GM12878 (cell line): ENCODE measurements at regions not wholly inside any gene's neighbourhood (a gene's known extent, or its start where the extent isn't known, plus 50 kb on each side); places are given as distances from the start of the nearest gene placed in this dataset.

Experiments used
- ATAC-seq: fragments of 200-7000 bp; cut with Tn5 transposase; 3 replicates; pipeline ENCODE4 v1.9.1; 2020; ENCODE audit warnings: mild to moderate bottlenecking, moderate library complexity
- BruUV-seq: library from RNA; stranded (reverse); fragments of 400-500 nt; replicated peaks from 2 replicates; lab custom pipeline; 2021; lab: Mats Ljungman, UMichigan
- CTCF ChIA-PET: fragments of 300-600 bp; sonication (Branson Sonifier 250); formaldehyde crosslinking; extraction: SDS; loops from one replicate; lab custom pipeline; 2021; ENCODE audit warnings: inconsistent platforms; lab: Yijun Ruan, JAX
- POLR2A ChIA-PET: fragments of 350-600 bp; formaldehyde crosslinking; extraction: SDS; loops from one replicate; lab custom pipeline; 2021; ENCODE audit warnings: inconsistent platforms; lab: Charles Lee
- RAD21 ChIA-PET: fragments of 300-600 bp; sonication (Branson Sonifier 250); formaldehyde crosslinking; loops from one replicate; lab custom pipeline; 2023; ENCODE audit warnings: antibody characterized with exemption; ENCODE audit not compliant: unreplicated experiment; lab: Charles Lee
- SMC1A ChIA-PET: fragments of 300-600 bp; sonication (Branson Sonifier 250); formaldehyde crosslinking; loops from one replicate; lab custom pipeline; 2023; ENCODE audit not compliant: unreplicated experiment, uncharacterized antibody; lab: Charles Lee
- DNase-seq: peaks from one replicate; pipeline ENCODE4 v3.0.0-alpha.2; 2011; ENCODE audit warnings: low read depth, low spot score
- FAIRE-seq: peaks from 3 replicates; lab custom pipeline; 2011; peaks lifted over from hg19 to GRCh38; lab: Jason Lieb, UNC
- H2AFZ ChIP-seq: 2 replicates; pipeline ENCODE4 v1.6.0; 2011; ENCODE audit warnings: low read depth, low read length, control low read depth; ENCODE audit not compliant: control insufficient read depth
- H3K27ac ChIP-seq: 2 replicates; pipeline ENCODE4 v1.5.1; 2011; ENCODE audit warnings: control low read depth; ENCODE audit not compliant: control insufficient read depth, insufficient read depth
- H3K27me3 ChIP-seq, 2 experiments: replicated peaks in 1 of 2; 2 replicates each; pipeline versions ENCODE4 v1.6.0 to v1.6.1; 2011; ENCODE audit warnings: low read length in 1 of 2; ENCODE audit not compliant: control insufficient read depth in 2 of 2, insufficient read depth in 2 of 2
- H3K36me3 ChIP-seq, 2 experiments: 2 replicates each; pipeline ENCODE4 v1.5.1; 2011; ENCODE audit warnings: low read length in 1 of 2; ENCODE audit not compliant: control insufficient read depth in 2 of 2, insufficient read depth in 2 of 2
- H3K4me1 ChIP-seq: 2 replicates; pipeline ENCODE4 v1.6.1; 2011; ENCODE audit warnings: mild to moderate bottlenecking, low read length, moderate library complexity, mixed read lengths; ENCODE audit not compliant: control insufficient read depth, insufficient read depth
- H3K4me2 ChIP-seq: 2 replicates; pipeline ENCODE4 v1.6.0; 2011; ENCODE audit warnings: control low read depth; ENCODE audit not compliant: control insufficient read depth, insufficient read depth
- H3K4me3 ChIP-seq: fragments of 200-600 bp; sonication (generic); 2 replicates; pipeline ENCODE4 v1.5.1; 2016
- H3K79me2 ChIP-seq: 2 replicates; pipeline ENCODE4 v1.6.0; 2011; ENCODE audit warnings: low read length; ENCODE audit not compliant: control insufficient read depth, insufficient read depth
- H3K9ac ChIP-seq: 2 replicates; pipeline ENCODE4 v1.8.0; 2011; ENCODE audit warnings: low read length, control low read depth, mixed read lengths; ENCODE audit not compliant: control insufficient read depth, insufficient read depth
- H3K9me3 ChIP-seq: replicated peaks from 3 replicates; pipeline ENCODE4 v1.5.1; 2011; ENCODE audit warnings: mild to moderate bottlenecking, low read length; ENCODE audit not compliant: control insufficient read depth, insufficient read depth
- H4K20me1 ChIP-seq: 2 replicates; pipeline ENCODE4 v1.6.0; 2011; ENCODE audit not compliant: control insufficient read depth, insufficient read depth
- BCL11A ChIP-seq: IDR thresholded peaks from 2 replicates; pipeline ENCODE4 v1.6.1; 2011; ENCODE audit warnings: low read depth, low read length
- CEBPB ChIP-seq, 2 experiments: fragments of 150-350 bp in 1 of 2; IDR thresholded peaks; 2 replicates each; pipeline ENCODE4 v1.6.1; 2012 to 2014; ENCODE audit warnings: low read depth in 2 of 2, low read length in 2 of 2, borderline replicate concordance in 1 of 2, inconsistent platforms in 1 of 2
- E2F4 ChIP-seq: IDR thresholded peaks from 2 replicates; pipeline ENCODE4 v1.6.1; 2012; ENCODE audit warnings: low read depth, low read length, improper control_type of control experiment
- EGR1 ChIP-seq, 2 experiments: IDR thresholded peaks; 1 replicate in 1 of 2; 2 replicates in 1 of 2; pipeline ENCODE4 v1.6.1; 2011 to 2012; ENCODE audit warnings: low read depth in 2 of 2, low read length in 2 of 2, borderline replicate concordance in 1 of 2, mild to moderate bottlenecking in 1 of 2, moderate library complexity in 1 of 2
- IKZF2 ChIP-seq, 2 experiments: fragments of 450-650 bp; IDR thresholded peaks; 2 replicates each; pipeline ENCODE4 v1.6.1; 2017; ENCODE audit warnings: mild to moderate bottlenecking in 2 of 2, moderate library complexity in 2 of 2
- MEF2A ChIP-seq: IDR thresholded peaks from 2 replicates; pipeline ENCODE4 v1.6.1; 2011; ENCODE audit warnings: low read depth, mild to moderate bottlenecking, low read length, moderate library complexity; ENCODE audit not compliant: insufficient read depth
- MEF2B ChIP-seq: fragments of 450-650 bp; IDR thresholded peaks from 2 replicates; pipeline ENCODE4 v1.6.1; 2018; ENCODE audit warnings: mild to moderate bottlenecking, moderate library complexity; ENCODE audit not compliant: partially characterized antibody, poor library complexity, severe bottlenecking
- MTA2 ChIP-seq: fragments of 450-650 bp; IDR thresholded peaks from 2 replicates; pipeline ENCODE4 v1.6.1; 2016; ENCODE audit warnings: low read depth, mild to moderate bottlenecking, moderate library complexity
- NFYB ChIP-seq: IDR thresholded peaks from 2 replicates; pipeline ENCODE4 v1.6.1; 2011; ENCODE audit warnings: low read depth, mild to moderate bottlenecking, low read length, improper control_type of control experiment, moderate library complexity; ENCODE audit not compliant: insufficient read depth
- SUPT20H ChIP-seq: IDR thresholded peaks from 2 replicates; pipeline ENCODE4 v1.6.1; 2011; ENCODE audit warnings: low read depth, mild to moderate bottlenecking, low read length, moderate library complexity, borderline replicate concordance; ENCODE audit not compliant: control insufficient read depth
- TAF1 ChIP-seq: IDR thresholded peaks from 2 replicates; pipeline ENCODE4 v1.6.1; 2011; ENCODE audit warnings: mild to moderate bottlenecking, low read depth, low read length, borderline replicate concordance
- TCF12 ChIP-seq: IDR thresholded peaks from 2 replicates; pipeline ENCODE4 v1.6.1; 2011; ENCODE audit warnings: low read depth, mild to moderate bottlenecking, low read length
- USF1 ChIP-seq: IDR thresholded peaks from 2 replicates; pipeline ENCODE4 v1.6.1; 2011; ENCODE audit warnings: borderline replicate concordance, low read depth, mild to moderate bottlenecking, moderate library complexity, mixed read lengths, low read length; ENCODE audit not compliant: insufficient read depth; ENCODE audit errors: extremely low read length
- WGBS: methylation state at CpG from one replicate; pipeline ENCODE4 v1.1.6; 2016; ENCODE audit warnings: low lambda C conversion rate; ENCODE audit not compliant: insufficient replicate concordance, insufficient coverage; ENCODE audit errors: missing lambda C conversion rate; 5-methylcytosine and 5-hydroxymethylcytosine counted together
- in situ Hi-C: fragments of 300-500 bp; cut with MboI; formaldehyde crosslinking; loops from 9 replicates; pipeline ENCODE4 v1.14.3; 2018; ENCODE audit warnings: mixed read lengths
- intact Hi-C: fragments of 100-400 bp; cut with micrococcal nuclease; formaldehyde crosslinking; loops from one replicate; pipeline ENCODE4 v1.14.2; 2022; ENCODE audit not compliant: unreplicated experiment

GRCh38 chr18:70554854-70555445, 266.1 kb downstream of the SOCS6 start:
- Histone ChIP-seq H4K20me1 (no peaks in the 10 kb centered on the region), H3K4me2 (no peak overlapping the region), H3K27me3 (no peaks in the 10 kb centered on the region), H3K27ac (no peak overlapping the region), H3K4me1 (no peaks in the 10 kb centered on the region), H3K36me3 (no peaks in the 10 kb centered on the region), H2AFZ (no peak overlapping the region), H3K4me3 (no peak overlapping the region), H3K9me3 (no peaks in the 10 kb centered on the region), H3K9ac (no peak overlapping the region), H3K79me2 (no peaks in the 10 kb centered on the region)
- ChIA-PET RAD21 (interaction anchor here (1.1 kb wide), 1 partner anchor 12 kb away, joined by 3 read pairs; no protein-coding TSS in a partner anchor), POLR2A (no interaction called here), CTCF (interaction anchor here (1.2 kb wide), 1 partner anchor 9 kb away, joined by 4 read pairs; no protein-coding TSS in a partner anchor), SMC1A (interaction anchor here (1.0 to 1.5 kb wide), 3 partner anchors 11 to 38 kb away, joined by 3 to 4 read pairs (median 3); no protein-coding TSS in a partner anchor)
- FAIRE-seq (no peak), DNase-seq (no peak), ATAC-seq (no peak)
- 0% methylated on average over 2 of the region's 2 CpGs for WGBS
- BruUV-seq: no TSS peak
- intact Hi-C loops (no loop called here), in situ Hi-C loops (no loop called here)
- TF ChIP-seq MTA2: peak; percentile 50; the same call in 1 of the 2 replicates
- TF ChIP-seq EGR1 (IDR thresholded peaks at IDR 0.05; ENCODE audit: borderline replicate concordance in 1 of 2, low read depth in 2 of 2, low read length in 2 of 2): no peak
- no peak for TF ChIP-seq SUPT20H
- TF ChIP-seq E2F4: no peak
- TF ChIP-seq BCL11A: no peak

- H3K36me3 ChIP-seq: no peaks in the 10 kb centered on the region
- H4K20me1 ChIP-seq: no peaks in the 10 kb centered on the region
- 28% methylated on average over 3 of the region's 3 CpGs for WGBS
- no peak overlapping the region for H3K27ac ChIP-seq
- H3K9ac ChIP-seq: no peak overlapping the region
- in situ Hi-C loops (no loop called here), intact Hi-C loops (no loop called here)
- H3K4me3 ChIP-seq: no peak overlapping the region
- no peak for DNase-seq
- H3K4me1 ChIP-seq: no peaks in the 10 kb centered on the region
- no peak for ATAC-seq
- no peaks in the 10 kb centered on the region for H3K79me2 ChIP-seq
- no peaks in the 10 kb centered on the region for H3K27me3 ChIP-seq
- POLR2A ChIA-PET: no interaction called here
- TF ChIP-seq CEBPB (IDR thresholded peaks at IDR 0.05; ENCODE audit: borderline replicate concordance in 1 of 2, low read depth in 2 of 2, low read length in 2 of 2) (no peak), IKZF2 (IDR thresholded peaks at IDR 0.05) (no peak), NFYB (no peak), USF1 (no peak), TAF1 (no peak), MEF2B (no peak), MEF2A (no peak), TCF12 (no peak)
- H3K9me3 ChIP-seq: no peaks in the 10 kb centered on the region
- FAIRE-seq: no peak
- no peak overlapping the region for H2AFZ ChIP-seq
- CTCF ChIA-PET: no interaction called here
- BruUV-seq: no TSS peak
- SMC1A ChIA-PET: no interaction called here
- RAD21 ChIA-PET: no interaction called here
- H3K4me2 ChIP-seq: no peak overlapping the region
Observed at GRCh38 chr18:70553936-70554260, 265.1 kb downstream of the SOCS6 start.
